ENCODE measurements at regions not wholly inside any gene's neighbourhood (a gene's known extent, or its start where the extent isn't known, plus 50 kb on each side); places are given as distances from the start of the nearest gene placed in this dataset.
"Not testable (repeated sequence)": the region's sequence is repeated elsewhere in the genome, so short reads cannot be mapped to it uniquely, and the experiment has no call there.

DNA sequence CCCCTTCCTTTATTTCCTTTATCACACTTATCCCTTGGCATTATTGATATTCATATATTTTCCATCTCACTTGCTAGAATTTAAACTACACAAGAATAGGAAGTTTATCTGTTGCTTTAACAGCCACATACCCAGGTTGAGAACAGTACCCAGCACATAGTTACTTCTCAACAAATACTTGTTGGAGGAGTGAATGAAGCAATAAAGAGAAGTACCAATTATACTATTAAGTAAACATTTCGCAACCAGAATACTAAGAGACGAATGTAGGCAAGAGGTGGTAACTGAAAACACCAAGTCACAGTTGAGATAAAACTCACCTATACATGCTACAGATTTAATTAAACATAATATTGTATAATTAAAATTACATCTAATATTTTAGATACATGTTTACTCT, 110.9 kb downstream of the FSCB start:
- intact Hi-C loops (cut with DNase I; ENCODE audit: low total_unique reads), result no loop called here
- no peak for DNase-seq
- H3K27me3 ChIP-seq, result no peaks in the 10 kb centered on the region
- H3K9me3 ChIP-seq, result no peaks in the 10 kb centered on the region
- no peak for TF ChIP-seq POLR2A (IDR thresholded peaks at IDR 0.05)
- TF ChIP-seq, protein P1, sequence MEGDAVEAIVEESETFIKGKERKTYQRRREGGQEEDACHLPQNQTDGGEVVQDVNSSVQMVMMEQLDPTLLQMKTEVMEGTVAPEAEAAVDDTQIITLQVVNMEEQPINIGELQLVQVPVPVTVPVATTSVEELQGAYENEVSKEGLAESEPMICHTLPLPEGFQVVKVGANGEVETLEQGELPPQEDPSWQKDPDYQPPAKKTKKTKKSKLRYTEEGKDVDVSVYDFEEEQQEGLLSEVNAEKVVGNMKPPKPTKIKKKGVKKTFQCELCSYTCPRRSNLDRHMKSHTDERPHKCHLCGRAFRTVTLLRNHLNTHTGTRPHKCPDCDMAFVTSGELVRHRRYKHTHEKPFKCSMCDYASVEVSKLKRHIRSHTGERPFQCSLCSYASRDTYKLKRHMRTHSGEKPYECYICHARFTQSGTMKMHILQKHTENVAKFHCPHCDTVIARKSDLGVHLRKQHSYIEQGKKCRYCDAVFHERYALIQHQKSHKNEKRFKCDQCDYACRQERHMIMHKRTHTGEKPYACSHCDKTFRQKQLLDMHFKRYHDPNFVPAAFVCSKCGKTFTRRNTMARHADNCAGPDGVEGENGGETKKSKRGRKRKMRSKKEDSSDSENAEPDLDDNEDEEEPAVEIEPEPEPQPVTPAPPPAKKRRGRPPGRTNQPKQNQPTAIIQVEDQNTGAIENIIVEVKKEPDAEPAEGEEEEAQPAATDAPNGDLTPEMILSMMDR (IDR thresholded peaks at IDR 0.05 in 4 of 5, conservative IDR thresholded peaks at IDR 0.05 in 1 of 5), result no peak
- in situ Hi-C loops (cut with MboI; ENCODE audit: low sequenced_read_pairs in 4 of 4), result no loop called here
- H3K27ac ChIP-seq, result no peak overlapping the region
- H3K4me1 ChIP-seq, result no peaks in the 10 kb centered on the region
- no peak for ATAC-seq
- no peak overlapping the region for H3K4me3 ChIP-seq
- H3K36me3 ChIP-seq, result no peaks in the 10 kb centered on the region

DNA sequence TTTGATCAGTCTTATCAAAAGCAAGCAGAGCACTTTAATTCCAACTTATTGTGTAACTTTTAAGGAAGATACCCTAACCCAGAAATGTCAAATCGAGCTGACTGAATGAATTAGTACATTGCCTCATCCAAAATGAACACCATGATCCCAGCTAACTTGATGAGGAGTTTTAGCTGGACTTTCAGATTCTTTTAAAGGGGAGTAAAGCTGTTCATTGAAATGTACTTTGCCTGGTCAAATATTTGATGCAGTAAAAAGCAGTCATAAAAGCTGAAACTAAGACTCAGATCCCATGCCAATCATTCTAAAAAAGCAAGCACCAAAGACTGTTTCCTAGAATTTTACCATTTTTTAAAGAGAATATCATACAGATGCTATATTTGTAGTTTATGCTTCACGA, 114.1 kb downstream of the FSCB start:
- no peak overlapping the region for H3K4me3 ChIP-seq
- no peak for ATAC-seq
- no peaks in the 10 kb centered on the region for H3K9me3 ChIP-seq
- DNase-seq, result no peak
- H3K27ac ChIP-seq, result no peak overlapping the region
- no peak for TF ChIP-seq POLR2A (IDR thresholded peaks at IDR 0.05)
- TF ChIP-seq, protein P1 (IDR thresholded peaks at IDR 0.05 in 4 of 5, conservative IDR thresholded peaks at IDR 0.05 in 1 of 5), result no peak
- in situ Hi-C loops (cut with MboI; ENCODE audit: low sequenced_read_pairs in 4 of 4) (no loop called here), intact Hi-C loops (cut with DNase I; ENCODE audit: low total_unique reads) (no loop called here)
- H3K27me3 ChIP-seq, result no peaks in the 10 kb centered on the region
- no peaks in the 10 kb centered on the region for H3K4me1 ChIP-seq
- no peaks in the 10 kb centered on the region for H3K36me3 ChIP-seq

DNA sequence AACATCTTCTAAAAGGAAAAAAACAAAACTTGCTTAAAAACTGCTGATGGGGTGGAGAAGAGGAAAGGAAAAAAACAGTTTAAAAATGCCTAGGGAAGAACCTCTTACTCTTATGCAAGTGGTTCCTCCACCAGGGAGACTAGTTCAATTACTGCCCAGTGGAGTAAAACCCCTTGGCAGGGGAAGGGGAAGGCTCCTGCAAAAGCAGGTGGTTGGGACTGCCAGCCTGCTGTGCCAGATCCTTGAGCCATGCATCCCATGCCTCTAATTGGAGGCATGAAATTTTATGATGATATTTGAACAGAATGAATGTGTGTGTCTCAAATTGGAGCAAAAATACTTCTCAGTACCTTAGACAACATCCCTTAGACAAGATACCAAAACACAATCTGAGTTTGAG, 118.8 kb downstream of the FSCB start:
- DNase-seq (no peak), ATAC-seq (no peak)
- no peaks in the 10 kb centered on the region for H3K9me3 ChIP-seq
- no peak overlapping the region for H3K27ac ChIP-seq
- in situ Hi-C loops (cut with MboI; ENCODE audit: low sequenced_read_pairs in 4 of 4) (no loop called here), intact Hi-C loops (cut with DNase I; ENCODE audit: low total_unique reads) (no loop called here)
- no peaks in the 10 kb centered on the region for H3K4me1 ChIP-seq
- no peak overlapping the region for H3K4me3 ChIP-seq
- no peaks in the 10 kb centered on the region for H3K27me3 ChIP-seq
- TF ChIP-seq, protein P1 (IDR thresholded peaks at IDR 0.05 in 4 of 5, conservative IDR thresholded peaks at IDR 0.05 in 1 of 5), result no peak
- no peak for TF ChIP-seq POLR2A (IDR thresholded peaks at IDR 0.05)
- no peaks in the 10 kb centered on the region for H3K36me3 ChIP-seq

DNA sequence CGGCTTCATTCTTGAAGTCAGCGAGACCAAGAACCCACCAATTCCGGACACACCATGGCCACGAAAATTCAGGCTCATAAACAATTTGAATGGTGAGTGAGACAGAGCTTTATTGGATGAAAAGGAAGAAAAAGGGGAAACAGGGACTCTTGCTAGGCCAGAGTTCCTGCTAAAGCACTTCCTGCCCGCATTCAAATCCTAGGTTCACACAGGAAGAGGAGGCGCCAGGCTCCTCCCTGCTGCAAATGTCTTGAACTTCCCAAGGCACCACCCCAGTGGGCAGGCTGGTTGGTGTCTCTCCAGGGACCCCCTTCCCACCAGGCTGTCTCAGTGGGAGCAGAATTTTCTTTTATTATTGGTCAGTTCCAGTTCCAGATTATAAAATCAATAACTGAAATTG, 121.2 kb downstream of the FSCB start:
- TF ChIP-seq, protein P1 (IDR thresholded peaks at IDR 0.05 in 4 of 5, conservative IDR thresholded peaks at IDR 0.05 in 1 of 5), result no peak
- TF ChIP-seq POLR2A (IDR thresholded peaks at IDR 0.05), result no peak
- Histone ChIP-seq H3K9me3 (no peaks in the 10 kb centered on the region), H3K27me3 (no peaks in the 10 kb centered on the region), H3K27ac (no peak overlapping the region), H3K4me1 (no peaks in the 10 kb centered on the region), H3K36me3 (no peaks in the 10 kb centered on the region), H3K4me3 (no peak overlapping the region)
- ATAC-seq (no peak), DNase-seq (no peak)
- in situ Hi-C loops (cut with MboI; ENCODE audit: low sequenced_read_pairs in 4 of 4), result no loop called here
- intact Hi-C loops (cut with DNase I; ENCODE audit: low total_unique reads), result no loop called here

DNA sequence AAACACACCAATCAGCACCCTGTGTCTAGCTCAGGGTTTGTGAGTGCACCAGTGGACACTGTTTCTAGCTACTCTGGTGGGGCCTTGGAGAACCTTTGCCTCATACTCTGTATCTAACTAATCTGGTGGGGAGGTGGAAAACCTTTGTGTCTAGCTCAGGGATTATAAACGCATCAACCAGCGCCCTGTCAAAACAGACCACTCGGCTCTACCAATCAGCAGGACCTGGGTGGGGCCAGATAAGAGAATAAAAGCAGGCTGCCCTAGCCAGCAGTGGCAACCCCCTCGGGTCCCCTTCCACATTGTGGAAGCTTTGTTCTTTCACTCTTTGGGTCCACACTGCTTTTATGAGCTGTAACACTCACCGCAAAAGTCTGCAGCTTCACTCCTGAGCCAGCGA, 121.8 kb downstream of the FSCB start:
- intact Hi-C loops (cut with DNase I; ENCODE audit: low total_unique reads); H3K9me3 ChIP-seq; ATAC-seq; H3K27ac ChIP-seq; H3K4me3 ChIP-seq; DNase-seq; H3K4me1 ChIP-seq; H3K36me3 ChIP-seq; in situ Hi-C loops (cut with MboI; ENCODE audit: low sequenced_read_pairs in 4 of 4); H3K27me3 ChIP-seq: not testable (repeated sequence)

DNA sequence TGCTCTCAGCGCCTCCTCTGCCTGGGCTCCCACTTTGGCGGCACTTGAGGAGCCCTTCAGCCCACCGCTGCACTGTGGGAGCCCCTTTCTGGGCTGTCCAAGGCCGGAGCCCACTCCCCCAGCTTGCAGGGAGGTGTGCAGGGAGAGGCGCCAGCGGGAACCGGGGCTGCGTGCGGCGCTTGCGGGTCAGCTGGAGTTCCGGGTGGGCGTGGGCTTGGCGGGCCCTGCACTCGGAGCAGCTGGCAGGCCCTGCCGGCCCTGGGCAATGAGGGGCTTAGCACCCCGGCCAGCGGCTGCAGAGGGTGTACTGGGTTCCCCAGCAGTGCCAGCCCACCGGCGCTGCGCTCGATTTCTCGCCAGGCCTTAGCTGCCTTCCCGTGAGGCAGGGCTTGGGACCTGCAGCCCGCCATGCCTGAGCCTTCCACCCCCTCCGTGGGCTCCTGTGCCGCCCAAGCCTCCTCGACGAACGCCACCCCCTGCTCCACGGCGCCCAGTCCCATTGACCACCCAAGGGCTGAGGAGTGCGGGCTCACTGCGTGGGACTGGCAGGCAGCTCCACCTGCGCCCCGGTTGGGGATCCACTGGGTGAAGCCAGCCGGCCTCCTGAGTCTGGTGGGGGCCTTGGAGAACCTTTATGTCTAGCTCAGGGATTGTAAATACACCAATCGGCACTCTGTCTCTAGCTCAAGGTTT, 122.3 kb downstream of the FSCB start:
- H3K27ac ChIP-seq; H3K4me3 ChIP-seq; ATAC-seq; intact Hi-C loops (cut with DNase I; ENCODE audit: low total_unique reads); H3K36me3 ChIP-seq; DNase-seq; H3K9me3 ChIP-seq; in situ Hi-C loops (cut with MboI; ENCODE audit: low sequenced_read_pairs in 4 of 4); H3K4me1 ChIP-seq; H3K27me3 ChIP-seq: not testable (repeated sequence)

All from gastrocnemius medialis (tissue), 4 donors.